ENCODE measurements at regions not wholly inside any gene's neighbourhood (a gene's known extent, or its start where the extent isn't known, plus 50 kb on each side); places are given as distances from the start of the nearest gene placed in this dataset.

GRCh38 chr1:227422581-227422980 lies 104.3 kb upstream of the CDC42BPA start:
- TF ChIP-seq CTCF (IDR thresholded peaks at IDR 0.05; ENCODE audit: low read depth, low read length, missing control alignments), result no peak
- no peak overlapping the region for H3K4me3 ChIP-seq (ENCODE audit: low read depth, low read length)
- in situ Hi-C loops (cut with HindIII; ENCODE audit: low pct_ligation_motif_present, low sequenced_read_pairs), result no loop called here
- H3K36me3 ChIP-seq (replicated peaks), result no peaks in the 10 kb centered on the region
- no peak for DNase-seq
- no peak overlapping the region for H3K27ac ChIP-seq
- H3K27me3 ChIP-seq (replicated peaks), result no peaks in the 10 kb centered on the region

GRCh38 chr1:227420147-227420546 lies 101.9 kb upstream of the CDC42BPA start:
- in situ Hi-C loops (cut with HindIII; ENCODE audit: low pct_ligation_motif_present, low sequenced_read_pairs), result no loop called here

GRCh38 chr1:227417756-227418480 lies 99.6 kb upstream of the CDC42BPA start:
- Histone ChIP-seq H3K36me3 (replicated peaks) (no peaks in the 10 kb centered on the region), H3K27ac (no peak overlapping the region), H3K4me3 (ENCODE audit: low read depth, low read length) (no peak overlapping the region), H3K27me3 (replicated peaks) (no peaks in the 10 kb centered on the region)
- in situ Hi-C loops (cut with HindIII; ENCODE audit: low pct_ligation_motif_present, low sequenced_read_pairs), result no loop called here
- no peak for DNase-seq
- TF ChIP-seq CTCF (IDR thresholded peaks at IDR 0.05; ENCODE audit: low read depth, low read length, missing control alignments), result no peak

More at GRCh38 chr1:227420147-227420546, 101.9 kb upstream of the CDC42BPA start:
- no peak for TF ChIP-seq CTCF (IDR thresholded peaks at IDR 0.05; ENCODE audit: low read depth, low read length, missing control alignments)
- no peak for DNase-seq
- no peak overlapping the region for H3K27ac ChIP-seq
- H3K27me3 ChIP-seq (replicated peaks), result no peaks in the 10 kb centered on the region
- H3K36me3 ChIP-seq (replicated peaks), result no peaks in the 10 kb centered on the region
- no peak overlapping the region for H3K4me3 ChIP-seq (ENCODE audit: low read depth, low read length)

- in situ Hi-C loops (cut with HindIII; ENCODE audit: low pct_ligation_motif_present, low sequenced_read_pairs), result no loop called here
- Histone ChIP-seq H3K4me3 (ENCODE audit: low read depth, low read length) (no peak overlapping the region), H3K36me3 (replicated peaks) (no peaks in the 10 kb centered on the region), H3K27me3 (replicated peaks) (no peaks in the 10 kb centered on the region), H3K27ac (peak overlapping the region; percentile 35)
- TF ChIP-seq CTCF (IDR thresholded peaks at IDR 0.05; ENCODE audit: low read depth, low read length, missing control alignments), result no peak
- DNase-seq, result peak; percentile 47
These were observed 98.0 kb upstream of the CDC42BPA start for GRCh38 chr1:227416156-227416830.

- no peak for TF ChIP-seq CTCF (IDR thresholded peaks at IDR 0.05; ENCODE audit: low read depth, low read length, missing control alignments)
- in situ Hi-C loops (cut with HindIII; ENCODE audit: low pct_ligation_motif_present, low sequenced_read_pairs), result no loop called here
- no peak for DNase-seq
- Histone ChIP-seq H3K4me3 (ENCODE audit: low read depth, low read length) (no peak overlapping the region), H3K36me3 (replicated peaks) (no peaks in the 10 kb centered on the region), H3K27ac (no peak overlapping the region), H3K27me3 (replicated peaks) (no peaks in the 10 kb centered on the region)
These were observed 97.0 kb upstream of the CDC42BPA start for GRCh38 chr1:227415115-227415790.

Data from brain microvascular endothelial cell (primary cell).